ENCODE measurements at regions not wholly inside any gene's neighbourhood (a gene's known extent, or its start where the extent isn't known, plus 50 kb on each side); places are given as distances from the start of the nearest gene placed in this dataset.

DNA sequence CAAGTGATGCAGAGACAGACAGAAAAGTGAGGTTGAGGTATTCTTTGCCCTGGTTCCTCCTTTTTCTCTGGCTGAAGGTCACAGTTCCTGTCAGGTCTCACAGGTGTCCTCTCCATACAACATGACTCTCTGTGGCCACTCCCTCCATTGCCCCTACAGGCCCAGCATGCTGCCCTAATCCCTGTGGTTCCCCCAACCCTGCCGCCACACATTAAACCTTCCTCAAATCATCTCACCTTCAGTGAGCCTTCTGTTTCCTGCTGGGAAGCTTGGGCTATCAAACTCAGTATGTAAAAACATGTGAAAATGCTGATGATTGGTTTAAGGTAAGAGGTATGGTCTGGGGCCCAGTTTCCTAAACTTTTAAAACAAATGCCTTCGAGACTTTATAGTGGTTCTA is 159.0 kb upstream of the E2F7 start:
- TF ChIP-seq POLR2A (IDR thresholded peaks at IDR 0.05) = no peak
- TF ChIP-seq, protein P1, sequence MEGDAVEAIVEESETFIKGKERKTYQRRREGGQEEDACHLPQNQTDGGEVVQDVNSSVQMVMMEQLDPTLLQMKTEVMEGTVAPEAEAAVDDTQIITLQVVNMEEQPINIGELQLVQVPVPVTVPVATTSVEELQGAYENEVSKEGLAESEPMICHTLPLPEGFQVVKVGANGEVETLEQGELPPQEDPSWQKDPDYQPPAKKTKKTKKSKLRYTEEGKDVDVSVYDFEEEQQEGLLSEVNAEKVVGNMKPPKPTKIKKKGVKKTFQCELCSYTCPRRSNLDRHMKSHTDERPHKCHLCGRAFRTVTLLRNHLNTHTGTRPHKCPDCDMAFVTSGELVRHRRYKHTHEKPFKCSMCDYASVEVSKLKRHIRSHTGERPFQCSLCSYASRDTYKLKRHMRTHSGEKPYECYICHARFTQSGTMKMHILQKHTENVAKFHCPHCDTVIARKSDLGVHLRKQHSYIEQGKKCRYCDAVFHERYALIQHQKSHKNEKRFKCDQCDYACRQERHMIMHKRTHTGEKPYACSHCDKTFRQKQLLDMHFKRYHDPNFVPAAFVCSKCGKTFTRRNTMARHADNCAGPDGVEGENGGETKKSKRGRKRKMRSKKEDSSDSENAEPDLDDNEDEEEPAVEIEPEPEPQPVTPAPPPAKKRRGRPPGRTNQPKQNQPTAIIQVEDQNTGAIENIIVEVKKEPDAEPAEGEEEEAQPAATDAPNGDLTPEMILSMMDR (IDR thresholded peaks at IDR 0.05) = no peak

Data from adrenal gland (tissue), 5 donors.